ENCODE measurements at regions not wholly inside any gene's neighbourhood (a gene's known extent, or its start where the extent isn't known, plus 50 kb on each side); places are given as distances from the start of the nearest gene placed in this dataset.

DNA sequence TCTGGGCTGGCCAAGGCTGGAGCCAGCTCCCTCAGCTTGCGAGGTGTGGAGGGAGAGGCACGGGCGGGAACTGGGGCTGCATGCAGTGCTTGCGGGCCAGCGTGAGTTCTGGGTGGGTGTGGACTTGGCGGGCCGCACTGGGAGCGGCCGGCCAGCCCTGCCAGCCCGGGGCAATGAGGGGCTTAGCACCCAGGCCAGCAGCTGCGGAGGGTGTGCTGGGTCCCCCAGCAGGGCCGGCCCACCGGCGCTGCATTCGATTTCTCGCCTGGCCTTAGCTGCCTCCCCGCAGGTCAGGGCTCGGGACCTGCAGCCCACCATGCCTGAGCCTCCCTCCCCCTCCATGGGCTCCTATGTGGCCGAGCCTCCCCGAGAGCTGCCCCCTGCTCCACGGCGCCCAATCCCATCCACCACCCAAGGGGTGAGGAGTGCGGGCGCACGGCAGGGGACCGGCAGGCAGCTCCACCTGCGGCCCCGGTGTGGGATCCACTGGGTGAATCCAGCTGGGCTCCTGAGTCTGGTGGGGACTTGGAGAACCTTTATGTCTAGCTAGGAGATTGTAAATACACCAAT, 302.6 kb upstream of the ADAMTS16 start:
- TF ChIP-seq, protein P1, sequence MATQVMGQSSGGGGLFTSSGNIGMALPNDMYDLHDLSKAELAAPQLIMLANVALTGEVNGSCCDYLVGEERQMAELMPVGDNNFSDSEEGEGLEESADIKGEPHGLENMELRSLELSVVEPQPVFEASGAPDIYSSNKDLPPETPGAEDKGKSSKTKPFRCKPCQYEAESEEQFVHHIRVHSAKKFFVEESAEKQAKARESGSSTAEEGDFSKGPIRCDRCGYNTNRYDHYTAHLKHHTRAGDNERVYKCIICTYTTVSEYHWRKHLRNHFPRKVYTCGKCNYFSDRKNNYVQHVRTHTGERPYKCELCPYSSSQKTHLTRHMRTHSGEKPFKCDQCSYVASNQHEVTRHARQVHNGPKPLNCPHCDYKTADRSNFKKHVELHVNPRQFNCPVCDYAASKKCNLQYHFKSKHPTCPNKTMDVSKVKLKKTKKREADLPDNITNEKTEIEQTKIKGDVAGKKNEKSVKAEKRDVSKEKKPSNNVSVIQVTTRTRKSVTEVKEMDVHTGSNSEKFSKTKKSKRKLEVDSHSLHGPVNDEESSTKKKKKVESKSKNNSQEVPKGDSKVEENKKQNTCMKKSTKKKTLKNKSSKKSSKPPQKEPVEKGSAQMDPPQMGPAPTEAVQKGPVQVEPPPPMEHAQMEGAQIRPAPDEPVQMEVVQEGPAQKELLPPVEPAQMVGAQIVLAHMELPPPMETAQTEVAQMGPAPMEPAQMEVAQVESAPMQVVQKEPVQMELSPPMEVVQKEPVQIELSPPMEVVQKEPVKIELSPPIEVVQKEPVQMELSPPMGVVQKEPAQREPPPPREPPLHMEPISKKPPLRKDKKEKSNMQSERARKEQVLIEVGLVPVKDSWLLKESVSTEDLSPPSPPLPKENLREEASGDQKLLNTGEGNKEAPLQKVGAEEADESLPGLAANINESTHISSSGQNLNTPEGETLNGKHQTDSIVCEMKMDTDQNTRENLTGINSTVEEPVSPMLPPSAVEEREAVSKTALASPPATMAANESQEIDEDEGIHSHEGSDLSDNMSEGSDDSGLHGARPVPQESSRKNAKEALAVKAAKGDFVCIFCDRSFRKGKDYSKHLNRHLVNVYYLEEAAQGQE (IDR thresholded peaks at IDR 0.05; ENCODE audit: insufficient replicate concordance, low read depth), result no peak
- TF ChIP-seq, protein P2, sequence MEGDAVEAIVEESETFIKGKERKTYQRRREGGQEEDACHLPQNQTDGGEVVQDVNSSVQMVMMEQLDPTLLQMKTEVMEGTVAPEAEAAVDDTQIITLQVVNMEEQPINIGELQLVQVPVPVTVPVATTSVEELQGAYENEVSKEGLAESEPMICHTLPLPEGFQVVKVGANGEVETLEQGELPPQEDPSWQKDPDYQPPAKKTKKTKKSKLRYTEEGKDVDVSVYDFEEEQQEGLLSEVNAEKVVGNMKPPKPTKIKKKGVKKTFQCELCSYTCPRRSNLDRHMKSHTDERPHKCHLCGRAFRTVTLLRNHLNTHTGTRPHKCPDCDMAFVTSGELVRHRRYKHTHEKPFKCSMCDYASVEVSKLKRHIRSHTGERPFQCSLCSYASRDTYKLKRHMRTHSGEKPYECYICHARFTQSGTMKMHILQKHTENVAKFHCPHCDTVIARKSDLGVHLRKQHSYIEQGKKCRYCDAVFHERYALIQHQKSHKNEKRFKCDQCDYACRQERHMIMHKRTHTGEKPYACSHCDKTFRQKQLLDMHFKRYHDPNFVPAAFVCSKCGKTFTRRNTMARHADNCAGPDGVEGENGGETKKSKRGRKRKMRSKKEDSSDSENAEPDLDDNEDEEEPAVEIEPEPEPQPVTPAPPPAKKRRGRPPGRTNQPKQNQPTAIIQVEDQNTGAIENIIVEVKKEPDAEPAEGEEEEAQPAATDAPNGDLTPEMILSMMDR (IDR thresholded peaks at IDR 0.05; ENCODE audit: insufficient read depth, low read length), result no peak
- TF ChIP-seq GABPA (IDR thresholded peaks at IDR 0.05; ENCODE audit: low read depth) (no peak), SPI1 (IDR thresholded peaks at IDR 0.05; ENCODE audit: borderline replicate concordance, low read depth) (no peak), POLR2AphosphoS5 (IDR thresholded peaks at IDR 0.05; ENCODE audit: low read depth) (no peak)
- Histone ChIP-seq H3K27me3 (ENCODE audit: insufficient read depth, poor library complexity, severe bottlenecking) (no peaks in the 10 kb centered on the region), H3K27ac (replicated peaks) (no peak overlapping the region), H3K4me3 (replicated peaks; ENCODE audit: insufficient read depth, low read length) (no peak overlapping the region)
- DNase-seq (ENCODE audit: low read depth in 1 of 2, low spot score in 1 of 2), result no peak

DNA sequence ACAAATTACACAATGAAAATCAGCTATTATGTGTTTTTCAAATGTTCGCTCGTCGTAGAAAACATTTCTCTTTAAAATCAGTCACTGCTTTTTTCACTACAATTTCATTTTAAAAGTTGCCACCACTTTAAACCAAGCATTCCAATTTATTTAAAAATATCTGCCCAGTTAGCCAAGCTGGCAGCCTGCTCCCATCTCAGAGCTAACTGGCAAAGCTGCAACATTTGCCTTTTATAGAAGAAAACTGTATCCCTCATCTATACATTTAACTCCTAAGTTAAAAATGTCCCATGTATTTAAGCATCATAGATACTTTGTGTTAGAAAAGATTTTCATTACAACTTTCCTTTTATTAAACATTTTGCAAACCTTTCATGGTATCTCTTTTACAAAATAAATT, 294.9 kb upstream of the ADAMTS16 start:
- Histone ChIP-seq H3K4me3 (replicated peaks; ENCODE audit: insufficient read depth, low read length) (no peak overlapping the region), H3K27ac (replicated peaks) (no peak overlapping the region), H3K27me3 (ENCODE audit: insufficient read depth, poor library complexity, severe bottlenecking) (no peaks in the 10 kb centered on the region)
- no peak for TF ChIP-seq POLR2AphosphoS5 (IDR thresholded peaks at IDR 0.05; ENCODE audit: low read depth)
- DNase-seq (ENCODE audit: low read depth in 1 of 2, low spot score in 1 of 2), result no peak

DNA sequence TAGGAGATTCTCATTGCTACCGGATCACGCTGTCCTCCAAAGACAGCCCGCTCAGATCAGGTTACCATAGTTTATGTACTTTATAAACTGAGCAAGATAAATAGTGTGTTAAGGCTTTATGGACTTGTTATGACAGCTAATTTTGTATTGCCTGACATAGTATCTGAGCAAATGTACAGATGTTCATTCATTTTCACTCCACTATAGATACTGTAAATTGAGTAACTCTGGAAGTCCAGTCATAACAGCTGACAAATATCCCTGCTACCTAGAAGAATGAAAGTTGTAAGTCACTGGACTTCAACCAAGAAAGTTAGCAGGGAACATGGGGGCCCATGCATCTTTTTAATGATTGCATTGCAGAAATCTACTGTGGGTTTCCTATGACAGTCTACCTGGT, 292.4 kb upstream of the ADAMTS16 start:
- Histone ChIP-seq H3K27me3 (ENCODE audit: insufficient read depth, poor library complexity, severe bottlenecking) (no peaks in the 10 kb centered on the region), H3K27ac (replicated peaks) (no peak overlapping the region), H3K4me3 (replicated peaks; ENCODE audit: insufficient read depth, low read length) (no peak overlapping the region)
- DNase-seq (ENCODE audit: low read depth in 1 of 2, low spot score in 1 of 2), result no peak
- TF ChIP-seq SPI1 (IDR thresholded peaks at IDR 0.05; ENCODE audit: borderline replicate concordance, low read depth), result no peak
- no peak for TF ChIP-seq POLR2AphosphoS5 (IDR thresholded peaks at IDR 0.05; ENCODE audit: low read depth)
- TF ChIP-seq, protein P2 (IDR thresholded peaks at IDR 0.05; ENCODE audit: insufficient read depth, low read length), result no peak
- TF ChIP-seq, protein P1 (IDR thresholded peaks at IDR 0.05; ENCODE audit: insufficient replicate concordance, low read depth), result no peak
- TF ChIP-seq GABPA (IDR thresholded peaks at IDR 0.05; ENCODE audit: low read depth), result no peak

DNA sequence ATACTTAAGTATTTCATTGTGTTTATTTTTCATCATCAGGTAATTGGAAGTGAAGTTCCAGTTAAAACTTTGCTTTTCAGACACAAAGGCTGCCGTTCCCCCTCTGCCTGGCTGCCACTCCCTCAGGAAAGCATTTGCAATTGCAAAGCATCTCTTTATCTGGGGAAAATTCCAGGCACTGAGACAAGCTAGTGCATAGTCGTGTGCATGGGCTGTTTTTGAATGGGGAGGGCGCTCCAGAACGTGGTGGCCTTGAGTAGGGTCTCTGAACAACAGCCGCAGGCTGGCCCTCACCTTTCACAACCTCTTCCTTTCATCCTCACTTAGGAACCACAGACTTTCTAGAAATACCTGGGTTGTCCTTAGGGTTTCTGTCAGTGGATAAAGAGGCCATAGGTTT, 285.1 kb upstream of the ADAMTS16 start:
- no peak overlapping the region for H3K27ac ChIP-seq (replicated peaks)
- H3K4me3 ChIP-seq (replicated peaks; ENCODE audit: insufficient read depth, low read length), result no peak overlapping the region
- TF ChIP-seq, protein P2 (IDR thresholded peaks at IDR 0.05; ENCODE audit: insufficient read depth, low read length), result no peak
- TF ChIP-seq GABPA (IDR thresholded peaks at IDR 0.05; ENCODE audit: low read depth) (no peak), POLR2AphosphoS5 (IDR thresholded peaks at IDR 0.05; ENCODE audit: low read depth) (no peak), SPI1 (IDR thresholded peaks at IDR 0.05; ENCODE audit: borderline replicate concordance, low read depth) (no peak)
- TF ChIP-seq, protein P1 (IDR thresholded peaks at IDR 0.05; ENCODE audit: insufficient replicate concordance, low read depth), result no peak
- DNase-seq (ENCODE audit: low read depth in 1 of 2, low spot score in 1 of 2), result no peak
- H3K27me3 ChIP-seq (ENCODE audit: insufficient read depth, poor library complexity, severe bottlenecking), result no peaks in the 10 kb centered on the region
